ENCODE measurements at regions not wholly inside any gene's neighbourhood (a gene's known extent, or its start where the extent isn't known, plus 50 kb on each side); places are given as distances from the start of the nearest gene placed in this dataset.

DNA sequence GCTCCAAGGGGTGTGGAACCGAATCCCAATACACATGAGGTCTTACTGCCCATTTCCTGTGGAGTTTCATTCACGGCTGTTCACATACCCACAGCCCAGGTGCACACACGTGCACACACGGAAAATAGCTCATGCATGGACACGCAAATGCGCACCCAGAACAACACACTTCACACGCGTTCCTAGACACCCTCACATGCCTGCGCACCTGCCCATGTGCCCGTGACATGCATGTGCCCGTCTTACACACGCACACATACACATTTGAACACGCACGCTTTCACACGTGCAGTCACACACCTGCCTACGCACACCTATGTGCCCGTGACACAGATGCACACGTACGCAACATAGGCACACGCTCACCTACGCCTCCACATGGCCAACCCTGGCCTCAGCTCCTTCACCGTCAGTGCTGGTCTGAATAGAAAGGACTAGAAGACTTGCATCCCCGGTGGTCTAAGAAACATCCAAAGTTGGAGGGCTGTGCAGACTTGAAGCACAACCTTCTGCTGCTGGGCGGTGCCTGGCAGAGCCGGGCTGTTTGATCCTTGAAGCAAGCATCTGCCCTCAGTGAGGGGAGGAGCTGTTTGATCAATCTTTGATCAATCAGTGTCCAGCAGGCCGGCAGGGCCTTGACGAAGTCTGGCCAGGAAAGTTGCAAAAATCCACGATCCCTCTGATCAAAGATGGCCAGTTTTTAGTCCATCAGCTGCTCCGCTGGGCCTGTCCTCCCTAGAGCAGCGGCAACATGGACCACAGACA is 164.7 kb downstream of the OLFM1 start:
- TF ChIP-seq, protein P1, sequence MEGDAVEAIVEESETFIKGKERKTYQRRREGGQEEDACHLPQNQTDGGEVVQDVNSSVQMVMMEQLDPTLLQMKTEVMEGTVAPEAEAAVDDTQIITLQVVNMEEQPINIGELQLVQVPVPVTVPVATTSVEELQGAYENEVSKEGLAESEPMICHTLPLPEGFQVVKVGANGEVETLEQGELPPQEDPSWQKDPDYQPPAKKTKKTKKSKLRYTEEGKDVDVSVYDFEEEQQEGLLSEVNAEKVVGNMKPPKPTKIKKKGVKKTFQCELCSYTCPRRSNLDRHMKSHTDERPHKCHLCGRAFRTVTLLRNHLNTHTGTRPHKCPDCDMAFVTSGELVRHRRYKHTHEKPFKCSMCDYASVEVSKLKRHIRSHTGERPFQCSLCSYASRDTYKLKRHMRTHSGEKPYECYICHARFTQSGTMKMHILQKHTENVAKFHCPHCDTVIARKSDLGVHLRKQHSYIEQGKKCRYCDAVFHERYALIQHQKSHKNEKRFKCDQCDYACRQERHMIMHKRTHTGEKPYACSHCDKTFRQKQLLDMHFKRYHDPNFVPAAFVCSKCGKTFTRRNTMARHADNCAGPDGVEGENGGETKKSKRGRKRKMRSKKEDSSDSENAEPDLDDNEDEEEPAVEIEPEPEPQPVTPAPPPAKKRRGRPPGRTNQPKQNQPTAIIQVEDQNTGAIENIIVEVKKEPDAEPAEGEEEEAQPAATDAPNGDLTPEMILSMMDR (IDR thresholded peaks at IDR 0.05), result no peak
- TF ChIP-seq EZH2 (IDR thresholded peaks at IDR 0.05), result no peak
- TF ChIP-seq EZH2phosphoT487 (IDR thresholded peaks at IDR 0.05), result no peak
